ENCODE measurements at regions not wholly inside any gene's neighbourhood (a gene's known extent, or its start where the extent isn't known, plus 50 kb on each side); places are given as distances from the start of the nearest gene placed in this dataset.

GRCh38 chr15:30023798-30024295 is 58.9 kb upstream of the GOLGA8J start:
- no peak for TF ChIP-seq RNF2 (conservative IDR thresholded peaks at IDR 0.05; ENCODE audit: low read depth)
- TF ChIP-seq, protein P1, sequence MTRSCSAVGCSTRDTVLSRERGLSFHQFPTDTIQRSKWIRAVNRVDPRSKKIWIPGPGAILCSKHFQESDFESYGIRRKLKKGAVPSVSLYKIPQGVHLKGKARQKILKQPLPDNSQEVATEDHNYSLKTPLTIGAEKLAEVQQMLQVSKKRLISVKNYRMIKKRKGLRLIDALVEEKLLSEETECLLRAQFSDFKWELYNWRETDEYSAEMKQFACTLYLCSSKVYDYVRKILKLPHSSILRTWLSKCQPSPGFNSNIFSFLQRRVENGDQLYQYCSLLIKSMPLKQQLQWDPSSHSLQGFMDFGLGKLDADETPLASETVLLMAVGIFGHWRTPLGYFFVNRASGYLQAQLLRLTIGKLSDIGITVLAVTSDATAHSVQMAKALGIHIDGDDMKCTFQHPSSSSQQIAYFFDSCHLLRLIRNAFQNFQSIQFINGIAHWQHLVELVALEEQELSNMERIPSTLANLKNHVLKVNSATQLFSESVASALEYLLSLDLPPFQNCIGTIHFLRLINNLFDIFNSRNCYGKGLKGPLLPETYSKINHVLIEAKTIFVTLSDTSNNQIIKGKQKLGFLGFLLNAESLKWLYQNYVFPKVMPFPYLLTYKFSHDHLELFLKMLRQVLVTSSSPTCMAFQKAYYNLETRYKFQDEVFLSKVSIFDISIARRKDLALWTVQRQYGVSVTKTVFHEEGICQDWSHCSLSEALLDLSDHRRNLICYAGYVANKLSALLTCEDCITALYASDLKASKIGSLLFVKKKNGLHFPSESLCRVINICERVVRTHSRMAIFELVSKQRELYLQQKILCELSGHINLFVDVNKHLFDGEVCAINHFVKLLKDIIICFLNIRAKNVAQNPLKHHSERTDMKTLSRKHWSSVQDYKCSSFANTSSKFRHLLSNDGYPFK (CRISPR knock-in tag; IDR thresholded peaks at IDR 0.05; ENCODE audit: borderline replicate concordance): no peak
- no peak for TF ChIP-seq ATF4 (CRISPR knock-in tag; IDR thresholded peaks at IDR 0.05)
- no peak for TF ChIP-seq EED (CRISPR knock-in tag; IDR thresholded peaks at IDR 0.05)
- TF ChIP-seq AHR (CRISPR knock-in tag; IDR thresholded peaks at IDR 0.05): no peak
- no peak for TF ChIP-seq ZNF232 (CRISPR knock-in tag; IDR thresholded peaks at IDR 0.05; ENCODE audit: borderline replicate concordance)
- TF ChIP-seq, protein P2, sequence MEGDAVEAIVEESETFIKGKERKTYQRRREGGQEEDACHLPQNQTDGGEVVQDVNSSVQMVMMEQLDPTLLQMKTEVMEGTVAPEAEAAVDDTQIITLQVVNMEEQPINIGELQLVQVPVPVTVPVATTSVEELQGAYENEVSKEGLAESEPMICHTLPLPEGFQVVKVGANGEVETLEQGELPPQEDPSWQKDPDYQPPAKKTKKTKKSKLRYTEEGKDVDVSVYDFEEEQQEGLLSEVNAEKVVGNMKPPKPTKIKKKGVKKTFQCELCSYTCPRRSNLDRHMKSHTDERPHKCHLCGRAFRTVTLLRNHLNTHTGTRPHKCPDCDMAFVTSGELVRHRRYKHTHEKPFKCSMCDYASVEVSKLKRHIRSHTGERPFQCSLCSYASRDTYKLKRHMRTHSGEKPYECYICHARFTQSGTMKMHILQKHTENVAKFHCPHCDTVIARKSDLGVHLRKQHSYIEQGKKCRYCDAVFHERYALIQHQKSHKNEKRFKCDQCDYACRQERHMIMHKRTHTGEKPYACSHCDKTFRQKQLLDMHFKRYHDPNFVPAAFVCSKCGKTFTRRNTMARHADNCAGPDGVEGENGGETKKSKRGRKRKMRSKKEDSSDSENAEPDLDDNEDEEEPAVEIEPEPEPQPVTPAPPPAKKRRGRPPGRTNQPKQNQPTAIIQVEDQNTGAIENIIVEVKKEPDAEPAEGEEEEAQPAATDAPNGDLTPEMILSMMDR (CRISPR knock-in tag; IDR thresholded peaks at IDR 0.05): no peak
- no peak for TF ChIP-seq KAT2B (IDR thresholded peaks at IDR 0.05; ENCODE audit: borderline replicate concordance, low read depth, low read length)
- TF ChIP-seq TP53 (CRISPR knock-in tag; conservative IDR thresholded peaks at IDR 0.05): no peak
- no peak for TF ChIP-seq HDAC2 (CRISPR knock-in tag; IDR thresholded peaks at IDR 0.05)
